ENCODE measurements at regions not wholly inside any gene's neighbourhood (a gene's known extent, or its start where the extent isn't known, plus 50 kb on each side); places are given as distances from the start of the nearest gene placed in this dataset.

- intact Hi-C loops (cut with micrococcal nuclease; ENCODE audit: unreplicated experiment) = no loop called here
- no peaks in the 10 kb centered on the region for H3K36me3 Mint-ChIP-seq (ENCODE audit: insufficient read depth, unreplicated experiment)
- no peaks in the 10 kb centered on the region for H3K27me3 Mint-ChIP-seq (ENCODE audit: unreplicated experiment)
- CTCF ChIA-PET = no interaction called here
- DNase-seq = no peak
- no peak overlapping the region for H3K4me3 Mint-ChIP-seq (ENCODE audit: low read depth, unreplicated experiment)
- BruUV-seq (replicated peaks) = no TSS peak
- H3K27ac Mint-ChIP-seq (ENCODE audit: unreplicated experiment) = no peak overlapping the region
- no peak for TF ChIP-seq CTCF (IDR thresholded peaks at IDR 0.05; ENCODE audit: unreplicated experiment)
- H3K4me1 Mint-ChIP-seq (ENCODE audit: low read depth, unreplicated experiment) = peaks cover 8% of the 10 kb centered on the region
- peaks cover 2% of the 10 kb centered on the region for H3K9me3 Mint-ChIP-seq (ENCODE audit: low read depth, unreplicated experiment)
Observed at GRCh38 chr5:54612711-54613110, 95.2 kb downstream of the SNX18 start.

- peaks cover 4% of the 10 kb centered on the region for H3K9me3 Mint-ChIP-seq (ENCODE audit: low read depth, unreplicated experiment)
- no peak overlapping the region for H3K4me3 Mint-ChIP-seq (ENCODE audit: low read depth, unreplicated experiment)
- H3K27ac Mint-ChIP-seq (ENCODE audit: unreplicated experiment) = no peak overlapping the region
- CTCF ChIA-PET = no interaction called here
- no peaks in the 10 kb centered on the region for H3K27me3 Mint-ChIP-seq (ENCODE audit: unreplicated experiment)
- DNase-seq = no peak
- no peak for TF ChIP-seq CTCF (IDR thresholded peaks at IDR 0.05; ENCODE audit: unreplicated experiment)
- H3K36me3 Mint-ChIP-seq (ENCODE audit: insufficient read depth, unreplicated experiment) = no peaks in the 10 kb centered on the region
- intact Hi-C loops (cut with micrococcal nuclease; ENCODE audit: unreplicated experiment) = no loop called here
- H3K4me1 Mint-ChIP-seq (ENCODE audit: low read depth, unreplicated experiment) = peaks cover 8% of the 10 kb centered on the region
- BruUV-seq (replicated peaks) = no TSS peak
Observed at GRCh38 chr5:54611290-54611951, 93.9 kb downstream of the SNX18 start.

GRCh38 chr5:54610197-54610944 is 92.8 kb downstream of the SNX18 start:
- H3K27me3 Mint-ChIP-seq (ENCODE audit: unreplicated experiment) = no peaks in the 10 kb centered on the region
- no peak for DNase-seq
- intact Hi-C loops (cut with micrococcal nuclease; ENCODE audit: unreplicated experiment) = no loop called here
- peaks cover 8% of the 10 kb centered on the region for H3K4me1 Mint-ChIP-seq (ENCODE audit: low read depth, unreplicated experiment)
- H3K27ac Mint-ChIP-seq (ENCODE audit: unreplicated experiment) = no peak overlapping the region
- TF ChIP-seq CTCF (IDR thresholded peaks at IDR 0.05; ENCODE audit: unreplicated experiment) = no peak
- peaks cover 5% of the 10 kb centered on the region for H3K9me3 Mint-ChIP-seq (ENCODE audit: low read depth, unreplicated experiment)
- no TSS peak for BruUV-seq (replicated peaks)
- H3K36me3 Mint-ChIP-seq (ENCODE audit: insufficient read depth, unreplicated experiment) = no peaks in the 10 kb centered on the region
- H3K4me3 Mint-ChIP-seq (ENCODE audit: low read depth, unreplicated experiment) = no peak overlapping the region
- CTCF ChIA-PET = no interaction called here

DNA sequence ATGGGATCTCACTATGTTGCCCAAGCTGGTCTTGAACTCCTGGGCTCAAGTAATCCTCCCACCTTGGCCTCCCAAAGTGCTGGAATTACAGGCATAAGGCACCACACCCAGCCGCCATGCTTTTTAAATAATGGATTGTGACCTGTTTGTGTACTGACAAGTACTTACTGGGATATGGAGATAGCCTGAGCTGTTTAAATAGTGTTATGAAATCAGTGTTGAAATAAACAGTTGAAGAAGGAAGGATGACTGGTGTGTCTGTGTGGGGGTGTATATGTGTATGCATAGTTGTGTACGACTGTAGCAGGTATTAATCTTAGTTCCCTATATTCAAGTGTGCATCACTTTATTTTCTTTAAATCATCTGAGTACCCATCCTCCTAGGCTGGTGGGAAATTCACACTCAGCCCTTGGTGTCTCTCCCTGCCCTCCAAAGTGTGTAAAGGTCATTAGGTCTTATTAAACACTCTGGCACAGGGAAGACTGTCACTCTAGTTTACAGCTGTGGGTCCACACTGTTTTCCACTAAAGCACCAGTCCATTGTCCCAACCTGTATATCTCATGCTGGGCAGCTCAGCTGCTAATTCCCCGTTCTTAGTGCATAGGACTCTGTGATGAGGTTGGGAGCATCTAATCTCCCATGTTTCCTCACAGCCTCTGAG is 91.0 kb downstream of the SNX18 start:
- CTCF ChIA-PET = no interaction called here
- Mint-ChIP-seq H3K27me3 (ENCODE audit: unreplicated experiment) (no peaks in the 10 kb centered on the region), H3K4me3 (ENCODE audit: low read depth, unreplicated experiment) (no peak overlapping the region), H3K36me3 (ENCODE audit: insufficient read depth, unreplicated experiment) (no peaks in the 10 kb centered on the region), H3K4me1 (ENCODE audit: low read depth, unreplicated experiment) (peaks cover 8% of the 10 kb centered on the region), H3K27ac (ENCODE audit: unreplicated experiment) (no peak overlapping the region), H3K9me3 (ENCODE audit: low read depth, unreplicated experiment) (peaks cover 5% of the 10 kb centered on the region)
- BruUV-seq (replicated peaks) = no TSS peak
- TF ChIP-seq CTCF (IDR thresholded peaks at IDR 0.05; ENCODE audit: unreplicated experiment) = no peak
- no peak for DNase-seq
- intact Hi-C loops (cut with micrococcal nuclease; ENCODE audit: unreplicated experiment) = no loop called here
